RWPE1 (cell line): ENCODE measurements at regions not wholly inside any gene's neighbourhood (a gene's known extent, or its start where the extent isn't known, plus 50 kb on each side); places are given as distances from the start of the nearest gene placed in this dataset.
A peak's percentile ranks its signal among the peaks of the same experiment; 100 is the strongest.
"Not testable (repeated sequence)": the region's sequence is repeated elsewhere in the genome, so short reads cannot be mapped to it uniquely, and the experiment has no call there.

ENCODE experiments used
- CTCF ChIA-PET: fragments of 350-600 bp; sonication (Branson Sonifier 250); formaldehyde crosslinking; extraction: SDS; loops from one replicate; lab custom pipeline; 2021; lab: Yijun Ruan, JAX
- POLR2A ChIA-PET: fragments of 400-600 bp; formaldehyde crosslinking; extraction: SDS; loops from one replicate; lab custom pipeline; 2020; ENCODE audit warnings: antibody characterized with exemption; ENCODE audit not compliant: low non-redundant PET; lab: Yijun Ruan, JAX
- DNase-seq: peaks from one replicate; pipeline ENCODE4 v3.0.0; 2012; ENCODE audit warnings: low spot score
- H3K27ac ChIP-seq: fragments of 450-650 bp; 2 replicates; pipeline ENCODE4 v1.5.1; 2017
- TF ChIP-seq, protein P1 (sequence below): fragments of 450-650 bp; conservative IDR thresholded peaks from 2 replicates; pipeline ENCODE4 v1.5.1; 2017; ENCODE audit warnings: low read depth, mild to moderate bottlenecking

DNA sequence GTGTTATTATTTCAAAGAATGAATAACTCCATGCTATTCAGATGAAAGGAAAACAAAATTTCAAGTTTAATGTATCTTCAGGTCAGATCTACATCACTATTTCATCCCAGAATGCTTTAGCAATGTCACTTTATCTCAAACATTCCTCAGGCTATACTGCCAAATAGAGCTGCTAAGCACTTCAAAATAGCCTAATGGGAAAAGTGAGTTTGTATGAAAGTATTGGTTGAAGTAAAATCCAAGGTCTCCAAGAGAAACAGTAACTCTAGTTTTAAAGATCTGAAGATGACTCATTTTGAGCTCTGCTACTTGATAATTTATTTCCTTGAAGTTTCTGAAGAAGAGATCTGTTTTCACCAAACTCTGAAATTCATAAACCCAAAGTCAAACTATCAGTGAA, 466.2 kb upstream of the FOXG1 start:
- H3K27ac ChIP-seq = no peak overlapping the region
- POLR2A ChIA-PET = no interaction called here
- TF ChIP-seq, protein P1, sequence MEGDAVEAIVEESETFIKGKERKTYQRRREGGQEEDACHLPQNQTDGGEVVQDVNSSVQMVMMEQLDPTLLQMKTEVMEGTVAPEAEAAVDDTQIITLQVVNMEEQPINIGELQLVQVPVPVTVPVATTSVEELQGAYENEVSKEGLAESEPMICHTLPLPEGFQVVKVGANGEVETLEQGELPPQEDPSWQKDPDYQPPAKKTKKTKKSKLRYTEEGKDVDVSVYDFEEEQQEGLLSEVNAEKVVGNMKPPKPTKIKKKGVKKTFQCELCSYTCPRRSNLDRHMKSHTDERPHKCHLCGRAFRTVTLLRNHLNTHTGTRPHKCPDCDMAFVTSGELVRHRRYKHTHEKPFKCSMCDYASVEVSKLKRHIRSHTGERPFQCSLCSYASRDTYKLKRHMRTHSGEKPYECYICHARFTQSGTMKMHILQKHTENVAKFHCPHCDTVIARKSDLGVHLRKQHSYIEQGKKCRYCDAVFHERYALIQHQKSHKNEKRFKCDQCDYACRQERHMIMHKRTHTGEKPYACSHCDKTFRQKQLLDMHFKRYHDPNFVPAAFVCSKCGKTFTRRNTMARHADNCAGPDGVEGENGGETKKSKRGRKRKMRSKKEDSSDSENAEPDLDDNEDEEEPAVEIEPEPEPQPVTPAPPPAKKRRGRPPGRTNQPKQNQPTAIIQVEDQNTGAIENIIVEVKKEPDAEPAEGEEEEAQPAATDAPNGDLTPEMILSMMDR = no peak
- no peak for DNase-seq
- CTCF ChIA-PET = interaction anchor here (0.5 kb wide), 1 partner anchor 366 kb away, joined by 3 read pairs; no protein-coding TSS in a partner anchor

DNA sequence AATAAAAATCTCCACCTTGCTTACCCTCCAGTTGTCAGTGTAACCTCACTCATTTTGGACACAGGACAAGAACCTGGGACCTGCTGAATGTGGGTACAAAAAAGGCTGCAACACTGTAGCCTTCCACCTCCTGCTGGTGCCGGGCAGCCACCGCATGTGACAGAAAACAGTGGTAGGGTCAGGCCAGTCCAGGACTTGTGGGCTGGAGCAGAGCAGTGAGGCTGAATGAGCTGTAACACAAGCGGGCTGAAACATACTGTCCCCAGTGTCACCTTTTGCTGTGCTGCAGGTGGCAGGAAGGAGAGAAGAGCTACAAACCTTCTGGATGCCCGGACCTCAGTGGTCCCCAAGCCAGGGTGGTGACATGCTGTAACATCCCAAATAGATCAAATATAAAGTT, 465.4 kb upstream of the FOXG1 start:
- POLR2A ChIA-PET = no interaction called here
- no peak for DNase-seq
- TF ChIP-seq, protein P1 = no peak
- CTCF ChIA-PET = no interaction called here
- no peak overlapping the region for H3K27ac ChIP-seq

DNA sequence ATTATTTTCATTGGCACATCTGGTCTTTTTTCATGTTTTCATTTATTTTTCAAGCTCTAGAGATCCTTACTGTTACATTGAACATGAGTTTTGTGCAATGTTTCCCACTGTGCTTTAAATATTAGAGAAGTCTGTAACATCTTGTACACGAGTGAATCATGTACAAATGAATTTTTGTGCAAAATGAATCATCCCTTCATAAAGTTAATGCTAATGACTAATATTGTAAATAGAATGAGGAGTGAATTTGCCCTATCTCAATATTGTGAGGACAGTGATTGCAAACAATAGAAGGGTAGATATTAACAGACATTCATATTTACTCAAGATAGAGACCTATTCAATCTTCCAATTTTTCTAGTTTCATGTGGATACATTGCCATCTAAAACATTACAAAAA, 463.3 kb upstream of the FOXG1 start:
- POLR2A ChIA-PET = no interaction called here
- TF ChIP-seq, protein P1 = no peak
- peak; percentile 44 for DNase-seq
- CTCF ChIA-PET = no interaction called here
- no peak overlapping the region for H3K27ac ChIP-seq

DNA sequence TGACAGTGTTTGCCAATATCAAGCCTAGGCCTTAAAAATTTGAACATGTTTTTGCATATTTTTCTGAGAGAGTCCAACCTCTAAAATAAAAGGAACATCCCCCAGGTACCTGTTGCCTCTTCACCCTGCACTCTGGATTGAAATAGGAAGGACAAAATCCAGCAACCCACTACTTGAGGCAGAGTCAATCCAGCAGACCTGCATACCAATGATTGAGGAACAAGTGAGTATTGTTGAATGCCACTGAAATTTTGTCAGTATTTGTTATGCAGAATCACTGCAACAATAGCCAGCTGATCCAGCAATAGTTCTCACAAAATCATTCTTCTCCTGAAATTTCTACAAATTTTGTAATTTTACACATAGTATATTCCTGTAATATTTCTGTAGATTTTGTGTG, 460.6 kb upstream of the FOXG1 start:
- H3K27ac ChIP-seq = no peak overlapping the region
- ChIA-PET CTCF (interaction anchor here (0.6 kb wide), 1 partner anchor 203 kb away, joined by 4 read pairs; no protein-coding TSS in a partner anchor), POLR2A (no interaction called here)
- TF ChIP-seq, protein P1 = no peak
- DNase-seq = no peak

DNA sequence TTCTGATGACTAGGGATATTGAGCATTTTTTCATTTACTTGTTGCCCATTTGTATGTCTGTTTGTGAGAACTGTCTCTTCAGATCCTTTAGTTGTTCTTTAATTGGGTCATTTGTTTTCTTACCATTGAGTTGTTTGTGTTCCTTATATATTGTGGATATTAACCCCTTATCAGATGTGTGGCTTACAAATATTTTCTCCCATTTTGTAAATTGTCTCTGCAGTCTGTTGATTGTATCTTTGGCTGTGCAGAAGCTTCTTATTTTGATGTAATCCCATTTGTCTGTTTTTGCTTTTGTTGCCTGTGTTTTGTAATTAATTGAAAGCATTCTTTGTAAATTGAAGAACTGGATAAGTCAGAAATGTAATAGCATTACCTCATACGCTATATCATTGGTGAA, 459.1 kb upstream of the FOXG1 start:
- no peak for DNase-seq
- POLR2A ChIA-PET = no interaction called here
- no peak overlapping the region for H3K27ac ChIP-seq
- TF ChIP-seq, protein P1 = no peak
- CTCF ChIA-PET = no interaction called here

DNA sequence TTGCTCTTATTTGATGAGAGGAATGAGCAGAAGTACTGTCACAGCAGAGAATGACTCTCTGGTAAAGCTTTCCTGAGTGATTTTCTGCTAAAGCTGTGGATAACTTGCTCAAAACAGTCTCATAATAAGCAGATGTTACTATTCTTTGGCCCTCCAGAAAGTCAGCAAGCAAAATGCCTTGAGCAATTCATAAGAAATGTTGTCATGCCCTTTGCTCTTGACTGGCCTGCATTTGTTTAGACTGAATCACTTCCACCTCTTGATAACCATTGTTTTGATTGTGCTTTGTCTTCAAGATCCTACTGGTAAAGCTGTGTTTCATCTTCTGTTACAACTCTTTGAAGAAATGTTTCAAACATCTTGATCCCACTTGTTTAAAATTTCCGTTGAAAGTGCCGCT, 457.9 kb upstream of the FOXG1 start:
- ChIA-PET CTCF (no interaction called here), POLR2A (no interaction called here)
- TF ChIP-seq, protein P1 = no peak
- H3K27ac ChIP-seq = no peak overlapping the region
- DNase-seq = peak; percentile 23

DNA sequence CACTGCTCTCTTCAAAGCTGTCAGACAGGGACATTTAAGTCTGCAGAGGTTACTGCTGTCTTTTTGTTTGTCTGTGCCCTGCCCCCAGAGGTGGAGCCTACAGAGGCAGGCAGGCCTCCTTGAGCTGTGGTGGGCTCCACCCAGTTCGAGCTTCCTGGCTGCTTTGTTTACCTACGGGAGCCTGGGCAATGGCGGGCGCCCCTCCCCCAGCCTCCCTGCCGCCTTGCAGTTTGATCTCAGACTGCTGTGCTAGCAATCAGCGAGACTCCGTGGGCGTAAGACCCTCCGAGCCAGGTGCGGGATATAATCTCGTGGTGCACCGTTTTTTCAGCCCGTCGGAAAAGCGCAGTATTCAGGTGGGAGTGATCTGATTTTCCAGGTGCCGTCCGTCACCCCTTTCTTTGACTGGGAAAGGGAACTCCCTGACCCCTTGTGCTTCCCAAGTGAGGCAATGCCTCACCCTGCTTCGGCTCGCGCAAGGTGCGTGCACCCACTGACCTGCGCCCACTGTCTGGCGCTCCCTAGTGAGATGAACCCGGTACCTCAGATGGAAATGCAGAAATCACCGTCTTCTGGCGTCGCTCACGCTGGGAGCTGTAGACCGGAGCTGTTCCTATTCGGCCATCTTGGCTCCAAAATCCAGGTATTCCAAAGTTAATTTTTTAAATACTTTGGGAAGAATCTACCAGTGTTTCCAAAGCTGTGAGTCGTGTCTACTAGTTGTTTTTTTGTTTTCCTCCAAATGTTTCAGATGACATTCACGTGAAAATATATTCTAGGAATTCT, 448.5 kb upstream of the FOXG1 start:
- POLR2A ChIA-PET, CTCF ChIA-PET, H3K27ac ChIP-seq, DNase-seq: not testable (repeated sequence)
